GM18508 (cell line): ENCODE measurements at regions not wholly inside any gene's neighbourhood (a gene's known extent, or its start where the extent isn't known, plus 50 kb on each side); places are given as distances from the start of the nearest gene placed in this dataset.

ENCODE experiments used
- ATAC-seq: cut with Tn5 transposase; IDR thresholded peaks from one replicate; pipeline ENCODE4 v1.9.1; 2021; ENCODE audit warnings: moderate number of reproducible peaks; ENCODE audit not compliant: insufficient read depth, unreplicated experiment

GRCh38 chr6:47129129-47129528, 87.0 kb upstream of the ADGRF1 start:
- no peak for ATAC-seq

GRCh38 chr6:47126647-47127391, 84.7 kb upstream of the ADGRF1 start:
- no peak for ATAC-seq

- ATAC-seq = no peak
These were observed 76.5 kb upstream of the ADGRF1 start for GRCh38 chr6:47118611-47119010.

- no peak for ATAC-seq
These were observed 75.2 kb upstream of the ADGRF1 start for GRCh38 chr6:47117314-47117713.

- ATAC-seq = no peak
These were observed 74.5 kb upstream of the ADGRF1 start for GRCh38 chr6:47116606-47117005.

GRCh38 chr6:47116086-47116485, 74.0 kb upstream of the ADGRF1 start:
- no peak for ATAC-seq

- no peak for ATAC-seq
These were observed 72.3 kb upstream of the ADGRF1 start for GRCh38 chr6:47114460-47114859.

- no peak for ATAC-seq
These were observed 70.2 kb upstream of the ADGRF1 start for GRCh38 chr6:47112317-47112716.

- ATAC-seq = no peak
These were observed 69.6 kb upstream of the ADGRF1 start for GRCh38 chr6:47111685-47112084.

- no peak for ATAC-seq
These were observed 67.1 kb upstream of the ADGRF1 start for GRCh38 chr6:47109281-47109680.

GRCh38 chr6:47106721-47107197, 64.6 kb upstream of the ADGRF1 start:
- no peak for ATAC-seq

GRCh38 chr6:47106216-47106615, 64.1 kb upstream of the ADGRF1 start:
- no peak for ATAC-seq

GRCh38 chr6:47105469-47106178, 63.5 kb upstream of the ADGRF1 start:
- no peak for ATAC-seq

- ATAC-seq = no peak
These were observed 61.8 kb upstream of the ADGRF1 start for GRCh38 chr6:47103931-47104330.

- no peak for ATAC-seq
These were observed 60.2 kb upstream of the ADGRF1 start for GRCh38 chr6:47102331-47102730.

- no peak for ATAC-seq
These were observed 56.5 kb upstream of the ADGRF1 start for GRCh38 chr6:47098570-47098993.

GRCh38 chr6:47097092-47097945, 55.2 kb upstream of the ADGRF1 start:
- ATAC-seq = peak; percentile 94

GRCh38 chr6:47096211-47096895, 54.2 kb upstream of the ADGRF1 start:
- ATAC-seq = no peak

- no peak for ATAC-seq
These were observed 52.3 kb upstream of the ADGRF1 start for GRCh38 chr6:47094241-47094925.

GRCh38 chr6:47093169-47093568, 51.0 kb upstream of the ADGRF1 start:
- ATAC-seq = no peak
